ENCODE measurements at regions not wholly inside any gene's neighbourhood (a gene's known extent, or its start where the extent isn't known, plus 50 kb on each side); places are given as distances from the start of the nearest gene placed in this dataset.
A peak's percentile ranks its signal among the peaks of the same experiment; 100 is the strongest.

DNA sequence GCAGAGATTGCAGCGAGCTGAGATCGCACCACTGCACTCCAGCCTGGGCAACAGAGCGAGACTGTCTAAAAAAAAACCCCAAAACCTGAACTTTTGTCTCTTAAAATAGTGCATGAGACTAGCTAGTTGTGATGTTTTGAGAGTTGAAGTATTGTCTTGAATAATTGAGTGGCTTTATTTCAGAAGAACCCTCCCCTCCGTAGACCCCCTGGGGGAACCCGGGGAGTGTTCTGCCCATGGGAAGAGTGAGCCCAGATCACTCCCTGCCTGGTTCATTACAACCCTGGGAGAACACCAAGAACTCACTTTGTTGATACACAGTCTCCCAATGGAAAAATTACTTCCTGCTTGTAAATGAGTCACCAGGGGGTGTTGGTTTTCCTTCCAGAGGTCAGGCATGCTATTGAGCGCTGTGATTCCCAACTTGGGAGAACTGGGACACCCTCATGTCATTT, 65.3 kb upstream of the SHISA3 start:
- RAD21 ChIA-PET (ENCODE audit: low non-redundant PET in 1 of 2, low total read pairs in 2 of 2, uncharacterized antibody in 2 of 2, unreplicated experiment in 2 of 2), result interaction anchor here in 1 of 2 experiments (0.6 kb wide), 1 partner anchor 709 kb away, joined by 4 read pairs; no protein-coding TSS in a partner anchor
- H3K4me1 ChIP-seq (ENCODE audit: control insufficient read depth in 1 of 2, insufficient read depth in 2 of 2, low read length in 2 of 2), result peaks cover 4 to 11% of the 10 kb centered on the region in 2 experiments
- TF ChIP-seq FOSL1 (IDR thresholded peaks at IDR 0.05; ENCODE audit: low read depth) (peak; percentile 64), TCF7L2 (IDR thresholded peaks at IDR 0.05; ENCODE audit: borderline replicate concordance, extremely low read depth, insufficient read depth, insufficient read length) (no peak), EZH2phosphoT487 (IDR thresholded peaks at IDR 0.05; ENCODE audit: borderline replicate concordance) (no peak), YY1 (IDR thresholded peaks at IDR 0.05; ENCODE audit: extremely low read depth, insufficient replicate concordance, low read depth, low read length) (no peak), EZH2 (IDR thresholded peaks at IDR 0.05) (no peak), ZNF274 (IDR thresholded peaks at IDR 0.05; ENCODE audit: low read depth, low read length) (no peak), SIN3A (IDR thresholded peaks at IDR 0.05; ENCODE audit: low read depth) (no peak), SP1 (IDR thresholded peaks at IDR 0.05; ENCODE audit: low read depth) (peak; percentile 45; the same call in 1 of the 2 replicates), POLR2A (IDR thresholded peaks at IDR 0.05; ENCODE audit: borderline replicate concordance, extremely low read depth, insufficient read depth, insufficient read length) (no peak), ELF1 (IDR thresholded peaks at IDR 0.05; ENCODE audit: borderline replicate concordance, low read depth) (no peak), JUND (IDR thresholded peaks at IDR 0.05) (peak; percentile 57; the same call in 1 of the 2 replicates)
- TF ChIP-seq, protein P1, sequence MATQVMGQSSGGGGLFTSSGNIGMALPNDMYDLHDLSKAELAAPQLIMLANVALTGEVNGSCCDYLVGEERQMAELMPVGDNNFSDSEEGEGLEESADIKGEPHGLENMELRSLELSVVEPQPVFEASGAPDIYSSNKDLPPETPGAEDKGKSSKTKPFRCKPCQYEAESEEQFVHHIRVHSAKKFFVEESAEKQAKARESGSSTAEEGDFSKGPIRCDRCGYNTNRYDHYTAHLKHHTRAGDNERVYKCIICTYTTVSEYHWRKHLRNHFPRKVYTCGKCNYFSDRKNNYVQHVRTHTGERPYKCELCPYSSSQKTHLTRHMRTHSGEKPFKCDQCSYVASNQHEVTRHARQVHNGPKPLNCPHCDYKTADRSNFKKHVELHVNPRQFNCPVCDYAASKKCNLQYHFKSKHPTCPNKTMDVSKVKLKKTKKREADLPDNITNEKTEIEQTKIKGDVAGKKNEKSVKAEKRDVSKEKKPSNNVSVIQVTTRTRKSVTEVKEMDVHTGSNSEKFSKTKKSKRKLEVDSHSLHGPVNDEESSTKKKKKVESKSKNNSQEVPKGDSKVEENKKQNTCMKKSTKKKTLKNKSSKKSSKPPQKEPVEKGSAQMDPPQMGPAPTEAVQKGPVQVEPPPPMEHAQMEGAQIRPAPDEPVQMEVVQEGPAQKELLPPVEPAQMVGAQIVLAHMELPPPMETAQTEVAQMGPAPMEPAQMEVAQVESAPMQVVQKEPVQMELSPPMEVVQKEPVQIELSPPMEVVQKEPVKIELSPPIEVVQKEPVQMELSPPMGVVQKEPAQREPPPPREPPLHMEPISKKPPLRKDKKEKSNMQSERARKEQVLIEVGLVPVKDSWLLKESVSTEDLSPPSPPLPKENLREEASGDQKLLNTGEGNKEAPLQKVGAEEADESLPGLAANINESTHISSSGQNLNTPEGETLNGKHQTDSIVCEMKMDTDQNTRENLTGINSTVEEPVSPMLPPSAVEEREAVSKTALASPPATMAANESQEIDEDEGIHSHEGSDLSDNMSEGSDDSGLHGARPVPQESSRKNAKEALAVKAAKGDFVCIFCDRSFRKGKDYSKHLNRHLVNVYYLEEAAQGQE (IDR thresholded peaks at IDR 0.05; ENCODE audit: low read depth), result no peak
- TF ChIP-seq, protein P2, sequence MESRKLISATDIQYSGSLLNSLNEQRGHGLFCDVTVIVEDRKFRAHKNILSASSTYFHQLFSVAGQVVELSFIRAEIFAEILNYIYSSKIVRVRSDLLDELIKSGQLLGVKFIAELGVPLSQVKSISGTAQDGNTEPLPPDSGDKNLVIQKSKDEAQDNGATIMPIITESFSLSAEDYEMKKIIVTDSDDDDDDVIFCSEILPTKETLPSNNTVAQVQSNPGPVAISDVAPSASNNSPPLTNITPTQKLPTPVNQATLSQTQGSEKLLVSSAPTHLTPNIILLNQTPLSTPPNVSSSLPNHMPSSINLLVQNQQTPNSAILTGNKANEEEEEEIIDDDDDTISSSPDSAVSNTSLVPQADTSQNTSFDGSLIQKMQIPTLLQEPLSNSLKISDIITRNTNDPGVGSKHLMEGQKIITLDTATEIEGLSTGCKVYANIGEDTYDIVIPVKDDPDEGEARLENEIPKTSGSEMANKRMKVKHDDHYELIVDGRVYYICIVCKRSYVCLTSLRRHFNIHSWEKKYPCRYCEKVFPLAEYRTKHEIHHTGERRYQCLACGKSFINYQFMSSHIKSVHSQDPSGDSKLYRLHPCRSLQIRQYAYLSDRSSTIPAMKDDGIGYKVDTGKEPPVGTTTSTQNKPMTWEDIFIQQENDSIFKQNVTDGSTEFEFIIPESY (IDR thresholded peaks at IDR 0.05; ENCODE audit: extremely low read depth, insufficient replicate concordance, low read length), result no peak
- ATAC-seq (peak; percentile 69), DNase-seq (ENCODE audit: low read depth, low spot score) (peak; percentile 24)
- no peak overlapping the region for H3K27ac ChIP-seq (ENCODE audit: low read depth, low read length)
- no peaks in the 10 kb centered on the region for H3K27me3 ChIP-seq (ENCODE audit: insufficient read depth, low read length)
- no peaks in the 10 kb centered on the region for H3K9me2 ChIP-seq (ENCODE audit: insufficient read depth)
- CTCF ChIA-PET, result no interaction called here
- POLR2A ChIA-PET, result no interaction called here
- no TSS peak for BruUV-seq (replicated peaks)
- H3K36me3 ChIP-seq (ENCODE audit: control insufficient read depth in 1 of 2, insufficient read depth in 2 of 2, low read length in 2 of 2), result no peaks in the 10 kb centered on the region
- peak overlapping the region; percentile 69 for H2AFZ ChIP-seq (ENCODE audit: low read depth, low read length, poor library complexity, severe bottlenecking)
- intact Hi-C loops (cut with micrococcal nuclease), result no loop called here
- no peaks in the 10 kb centered on the region for H4K20me1 ChIP-seq (ENCODE audit: insufficient read depth)
- H3K4me2 ChIP-seq (ENCODE audit: low read length), result peak overlapping the region; percentile 48; the same call in 1 of the 2 replicates
- H3K4me3 ChIP-seq (replicated peaks in 1 of 2; ENCODE audit: low read depth in 1 of 2, low read length in 2 of 2), result no peak overlapping the region
- H3K9ac ChIP-seq (ENCODE audit: low read length), result no peak overlapping the region
- no peaks in the 10 kb centered on the region for H3K9me3 ChIP-seq (ENCODE audit: control insufficient read depth in 1 of 2, insufficient read depth in 1 of 2, low read depth in 1 of 2, low read length in 2 of 2)
- H3K79me2 ChIP-seq (ENCODE audit: insufficient read depth, low read length), result no peaks in the 10 kb centered on the region

Measured in HCT116 (cell line).